ENCODE measurements at regions not wholly inside any gene's neighbourhood (a gene's known extent, or its start where the extent isn't known, plus 50 kb on each side); places are given as distances from the start of the nearest gene placed in this dataset.

DNA sequence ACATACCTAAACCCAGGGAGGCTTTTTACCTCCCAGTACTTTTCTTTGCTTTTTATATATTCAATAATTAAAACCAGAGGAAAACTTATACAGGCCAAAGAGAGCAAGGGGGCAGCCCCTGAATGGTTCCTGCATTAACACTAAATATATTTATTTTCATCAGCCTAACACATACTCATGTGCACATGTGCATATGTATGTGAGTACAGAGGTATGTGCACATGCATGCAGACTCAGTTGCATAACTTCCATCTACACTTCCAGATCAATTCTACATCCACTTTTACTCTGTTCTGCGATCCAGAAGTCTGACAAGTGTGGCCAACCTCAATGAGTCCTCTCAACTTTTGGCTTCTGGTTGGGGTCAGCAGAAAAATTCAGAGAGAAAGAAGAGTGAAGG is 794.2 kb downstream of the DHX35 start:
- no peak for TF ChIP-seq EZH2 (IDR thresholded peaks at IDR 0.05; ENCODE audit: low read length, unreplicated experiment)
- TF ChIP-seq, protein P1, sequence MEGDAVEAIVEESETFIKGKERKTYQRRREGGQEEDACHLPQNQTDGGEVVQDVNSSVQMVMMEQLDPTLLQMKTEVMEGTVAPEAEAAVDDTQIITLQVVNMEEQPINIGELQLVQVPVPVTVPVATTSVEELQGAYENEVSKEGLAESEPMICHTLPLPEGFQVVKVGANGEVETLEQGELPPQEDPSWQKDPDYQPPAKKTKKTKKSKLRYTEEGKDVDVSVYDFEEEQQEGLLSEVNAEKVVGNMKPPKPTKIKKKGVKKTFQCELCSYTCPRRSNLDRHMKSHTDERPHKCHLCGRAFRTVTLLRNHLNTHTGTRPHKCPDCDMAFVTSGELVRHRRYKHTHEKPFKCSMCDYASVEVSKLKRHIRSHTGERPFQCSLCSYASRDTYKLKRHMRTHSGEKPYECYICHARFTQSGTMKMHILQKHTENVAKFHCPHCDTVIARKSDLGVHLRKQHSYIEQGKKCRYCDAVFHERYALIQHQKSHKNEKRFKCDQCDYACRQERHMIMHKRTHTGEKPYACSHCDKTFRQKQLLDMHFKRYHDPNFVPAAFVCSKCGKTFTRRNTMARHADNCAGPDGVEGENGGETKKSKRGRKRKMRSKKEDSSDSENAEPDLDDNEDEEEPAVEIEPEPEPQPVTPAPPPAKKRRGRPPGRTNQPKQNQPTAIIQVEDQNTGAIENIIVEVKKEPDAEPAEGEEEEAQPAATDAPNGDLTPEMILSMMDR (conservative IDR thresholded peaks at IDR 0.05; ENCODE audit: low read depth, low read length): no peak
- TF ChIP-seq EZH2phosphoT487 (IDR thresholded peaks at IDR 0.05; ENCODE audit: borderline replicate concordance, low read length): no peak
